Right lung (tissue), 2 donors: ENCODE measurements at regions not wholly inside any gene's neighbourhood (a gene's known extent, or its start where the extent isn't known, plus 50 kb on each side); places are given as distances from the start of the nearest gene placed in this dataset.

ENCODE experiments used
- DNase-seq, 2 donors: peaks; one replicate each; pipeline ENCODE4 v3.0.0-alpha.2; 2013

- DNase-seq, result no peak
Measured at GRCh38 chr5:133905424-133905823, 63.0 kb downstream of the C5orf15 start.

- no peak for DNase-seq
Measured at GRCh38 chr5:133904641-133905040, 63.8 kb downstream of the C5orf15 start.

- DNase-seq, result no peak
Measured at GRCh38 chr5:133902511-133903118, 65.8 kb downstream of the C5orf15 start.

GRCh38 chr5:133900534-133901270 lies 67.7 kb downstream of the C5orf15 start:
- DNase-seq, result no peak

- no peak for DNase-seq
Measured at GRCh38 chr5:133899506-133899905, 68.9 kb downstream of the C5orf15 start.

- DNase-seq, result no peak
Measured at GRCh38 chr5:133898440-133898839, 70.0 kb downstream of the C5orf15 start.

- DNase-seq, result no peak
Measured at GRCh38 chr5:133897431-133897830, 71.0 kb downstream of the C5orf15 start.

- DNase-seq, result no peak
Measured at GRCh38 chr5:133896873-133897272, 71.6 kb downstream of the C5orf15 start.

- DNase-seq, result no peak
Measured at GRCh38 chr5:133895979-133896845, 72.2 kb downstream of the C5orf15 start.

GRCh38 chr5:133894143-133894542 lies 74.3 kb downstream of the C5orf15 start:
- DNase-seq, result no peak

- DNase-seq, result no peak
Measured at GRCh38 chr5:133892774-133893173, 75.7 kb downstream of the C5orf15 start.

GRCh38 chr5:133892306-133892705 lies 76.1 kb downstream of the C5orf15 start:
- DNase-seq, result no peak

- DNase-seq, result no peak
Measured at GRCh38 chr5:133891390-133891789, 77.0 kb downstream of the C5orf15 start.

- DNase-seq, result no peak
Measured at GRCh38 chr5:133890776-133891280, 77.6 kb downstream of the C5orf15 start.

- DNase-seq, result no peak
Measured at GRCh38 chr5:133890314-133890713, 78.1 kb downstream of the C5orf15 start.

- no peak for DNase-seq
Measured at GRCh38 chr5:133889271-133889905, 79.0 kb downstream of the C5orf15 start.

- DNase-seq, result no peak
Measured at GRCh38 chr5:133888625-133888991, 79.8 kb downstream of the C5orf15 start.

GRCh38 chr5:133885566-133885965 lies 82.9 kb downstream of the C5orf15 start:
- no peak for DNase-seq

- no peak for DNase-seq
Measured at GRCh38 chr5:133884569-133885311, 83.7 kb downstream of the C5orf15 start.

- DNase-seq, result no peak
Measured at GRCh38 chr5:133883916-133884315, 84.5 kb downstream of the C5orf15 start.

GRCh38 chr5:133882846-133883245 lies 85.6 kb downstream of the C5orf15 start:
- DNase-seq, result no peak

GRCh38 chr5:133882389-133882695 lies 86.1 kb downstream of the C5orf15 start:
- no peak for DNase-seq
